GM12878 (cell line): ENCODE measurements at regions not wholly inside any gene's neighbourhood (a gene's known extent, or its start where the extent isn't known, plus 50 kb on each side); places are given as distances from the start of the nearest gene placed in this dataset.

Experiments
- ATAC-seq: fragments of 200-7000 bp; cut with Tn5 transposase; 3 replicates; pipeline ENCODE4 v1.9.1; 2020; ENCODE audit warnings: mild to moderate bottlenecking, moderate library complexity
- BruUV-seq: library from RNA; stranded (reverse); fragments of 400-500 nt; replicated peaks from 2 replicates; lab custom pipeline; 2021; lab: Mats Ljungman, UMichigan
- CTCF ChIA-PET: fragments of 300-600 bp; sonication (Branson Sonifier 250); formaldehyde crosslinking; extraction: SDS; loops from one replicate; lab custom pipeline; 2021; ENCODE audit warnings: inconsistent platforms; lab: Yijun Ruan, JAX
- POLR2A ChIA-PET: fragments of 350-600 bp; formaldehyde crosslinking; extraction: SDS; loops from one replicate; lab custom pipeline; 2021; ENCODE audit warnings: inconsistent platforms; lab: Charles Lee
- RAD21 ChIA-PET: fragments of 300-600 bp; sonication (Branson Sonifier 250); formaldehyde crosslinking; loops from one replicate; lab custom pipeline; 2023; ENCODE audit warnings: antibody characterized with exemption; ENCODE audit not compliant: unreplicated experiment; lab: Charles Lee
- SMC1A ChIA-PET: fragments of 300-600 bp; sonication (Branson Sonifier 250); formaldehyde crosslinking; loops from one replicate; lab custom pipeline; 2023; ENCODE audit not compliant: unreplicated experiment, uncharacterized antibody; lab: Charles Lee
- DNase-seq: peaks from one replicate; pipeline ENCODE4 v3.0.0-alpha.2; 2011; ENCODE audit warnings: low read depth, low spot score
- FAIRE-seq: peaks from 3 replicates; lab custom pipeline; 2011; peaks lifted over from hg19 to GRCh38; lab: Jason Lieb, UNC
- H2AFZ ChIP-seq: 2 replicates; pipeline ENCODE4 v1.6.0; 2011; ENCODE audit warnings: low read depth, low read length, control low read depth; ENCODE audit not compliant: control insufficient read depth
- H3K27ac ChIP-seq: 2 replicates; pipeline ENCODE4 v1.5.1; 2011; ENCODE audit warnings: control low read depth; ENCODE audit not compliant: control insufficient read depth, insufficient read depth
- H3K27me3 ChIP-seq, 2 experiments: replicated peaks in 1 of 2; 2 replicates each; pipeline versions ENCODE4 v1.6.0 to v1.6.1; 2011; ENCODE audit warnings: low read length in 1 of 2; ENCODE audit not compliant: control insufficient read depth in 2 of 2, insufficient read depth in 2 of 2
- H3K36me3 ChIP-seq, 2 experiments: 2 replicates each; pipeline ENCODE4 v1.5.1; 2011; ENCODE audit warnings: low read length in 1 of 2; ENCODE audit not compliant: control insufficient read depth in 2 of 2, insufficient read depth in 2 of 2
- H3K4me1 ChIP-seq: 2 replicates; pipeline ENCODE4 v1.6.1; 2011; ENCODE audit warnings: mild to moderate bottlenecking, low read length, moderate library complexity, mixed read lengths; ENCODE audit not compliant: control insufficient read depth, insufficient read depth
- H3K4me2 ChIP-seq: 2 replicates; pipeline ENCODE4 v1.6.0; 2011; ENCODE audit warnings: control low read depth; ENCODE audit not compliant: control insufficient read depth, insufficient read depth
- H3K4me3 ChIP-seq: fragments of 200-600 bp; sonication (generic); 2 replicates; pipeline ENCODE4 v1.5.1; 2016
- H3K79me2 ChIP-seq: 2 replicates; pipeline ENCODE4 v1.6.0; 2011; ENCODE audit warnings: low read length; ENCODE audit not compliant: control insufficient read depth, insufficient read depth
- H3K9ac ChIP-seq: 2 replicates; pipeline ENCODE4 v1.8.0; 2011; ENCODE audit warnings: low read length, control low read depth, mixed read lengths; ENCODE audit not compliant: control insufficient read depth, insufficient read depth
- H3K9me3 ChIP-seq: replicated peaks from 3 replicates; pipeline ENCODE4 v1.5.1; 2011; ENCODE audit warnings: mild to moderate bottlenecking, low read length; ENCODE audit not compliant: control insufficient read depth, insufficient read depth
- H4K20me1 ChIP-seq: 2 replicates; pipeline ENCODE4 v1.6.0; 2011; ENCODE audit not compliant: control insufficient read depth, insufficient read depth
- ATF7 ChIP-seq: fragments of 450-650 bp; IDR thresholded peaks from 2 replicates; pipeline ENCODE4 v1.6.1; 2016; ENCODE audit warnings: low read depth, mild to moderate bottlenecking
- CEBPZ ChIP-seq: fragments of 150-350 bp; IDR thresholded peaks from 2 replicates; pipeline ENCODE4 v1.6.1; 2016; ENCODE audit warnings: low read depth, low read length
- CHD4 ChIP-seq: fragments of 200-600 bp; sonication (generic); IDR thresholded peaks from 2 replicates; pipeline ENCODE4 v1.6.1; 2016; ENCODE audit warnings: mild to moderate bottlenecking
- EGR1 ChIP-seq, 2 experiments: IDR thresholded peaks; 1 replicate in 1 of 2; 2 replicates in 1 of 2; pipeline ENCODE4 v1.6.1; 2011 to 2012; ENCODE audit warnings: low read depth in 2 of 2, low read length in 2 of 2, borderline replicate concordance in 1 of 2, mild to moderate bottlenecking in 1 of 2, moderate library complexity in 1 of 2
- ELK1 ChIP-seq: IDR thresholded peaks from 2 replicates; pipeline ENCODE4 v1.6.1; 2012; ENCODE audit warnings: low read depth, low read length, improper control_type of control experiment
- FOS ChIP-seq: IDR thresholded peaks from 3 replicates; pipeline ENCODE4 v1.6.1; 2011; ENCODE audit warnings: borderline replicate concordance; ENCODE audit not compliant: insufficient read length; ENCODE audit errors: extremely low read depth
- IRF4 ChIP-seq: IDR thresholded peaks from 2 replicates; pipeline ENCODE4 v1.6.1; 2011; ENCODE audit warnings: low read depth, low read length
- JUND ChIP-seq: IDR thresholded peaks from 2 replicates; pipeline ENCODE4 v1.6.1; 2012; ENCODE audit warnings: low read depth, mild to moderate bottlenecking, low read length, improper control_type of control experiment, moderate library complexity
- SMAD5 ChIP-seq: IDR thresholded peaks from 2 replicates; pipeline ENCODE4 v1.6.1; 2016; ENCODE audit warnings: antibody characterized with exemption, low read depth
- STAT1 ChIP-seq: fragments of 450-650 bp; conservative IDR thresholded peaks from 2 replicates; pipeline ENCODE4 v1.6.1; 2014; ENCODE audit warnings: antibody characterized with exemption, mild to moderate bottlenecking
- YBX1 ChIP-seq: fragments of 450-650 bp; IDR thresholded peaks from 2 replicates; pipeline ENCODE4 v1.6.1; 2016; ENCODE audit warnings: antibody characterized with exemption
- WGBS: methylation state at CpG from one replicate; pipeline ENCODE4 v1.1.6; 2016; ENCODE audit warnings: low lambda C conversion rate; ENCODE audit not compliant: insufficient replicate concordance, insufficient coverage; ENCODE audit errors: missing lambda C conversion rate; 5-methylcytosine and 5-hydroxymethylcytosine counted together
- in situ Hi-C: fragments of 300-500 bp; cut with MboI; formaldehyde crosslinking; loops from 9 replicates; pipeline ENCODE4 v1.14.3; 2018; ENCODE audit warnings: mixed read lengths
- intact Hi-C: fragments of 100-400 bp; cut with micrococcal nuclease; formaldehyde crosslinking; loops from one replicate; pipeline ENCODE4 v1.14.2; 2022; ENCODE audit not compliant: unreplicated experiment
- TF ChIP-seq, protein P1 (sequence below): fragments of 450-650 bp; IDR thresholded peaks from 2 replicates; pipeline ENCODE4 v1.6.1; 2014; ENCODE audit warnings: mild to moderate bottlenecking
- TF ChIP-seq, protein P2 (sequence below): fragments of 450-650 bp; IDR thresholded peaks from 2 replicates; pipeline ENCODE4 v1.6.1; 2017; ENCODE audit warnings: mild to moderate bottlenecking, low read depth, inconsistent platforms; ENCODE audit not compliant: poor library complexity, severe bottlenecking
- TF ChIP-seq, protein P3 (sequence below): fragments of 450-650 bp; IDR thresholded peaks from 2 replicates; pipeline ENCODE4 v1.6.1; 2016; ENCODE audit warnings: mild to moderate bottlenecking

GRCh38 chr4:33711826-33712225 is 2532.5 kb downstream of the ARAP2 start (continued):
- TF ChIP-seq, protein P1, sequence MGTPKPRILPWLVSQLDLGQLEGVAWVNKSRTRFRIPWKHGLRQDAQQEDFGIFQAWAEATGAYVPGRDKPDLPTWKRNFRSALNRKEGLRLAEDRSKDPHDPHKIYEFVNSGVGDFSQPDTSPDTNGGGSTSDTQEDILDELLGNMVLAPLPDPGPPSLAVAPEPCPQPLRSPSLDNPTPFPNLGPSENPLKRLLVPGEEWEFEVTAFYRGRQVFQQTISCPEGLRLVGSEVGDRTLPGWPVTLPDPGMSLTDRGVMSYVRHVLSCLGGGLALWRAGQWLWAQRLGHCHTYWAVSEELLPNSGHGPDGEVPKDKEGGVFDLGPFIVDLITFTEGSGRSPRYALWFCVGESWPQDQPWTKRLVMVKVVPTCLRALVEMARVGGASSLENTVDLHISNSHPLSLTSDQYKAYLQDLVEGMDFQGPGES, result no peak
- no peak for TF ChIP-seq STAT1
- no peak for TF ChIP-seq FOS
- TF ChIP-seq, protein P2, sequence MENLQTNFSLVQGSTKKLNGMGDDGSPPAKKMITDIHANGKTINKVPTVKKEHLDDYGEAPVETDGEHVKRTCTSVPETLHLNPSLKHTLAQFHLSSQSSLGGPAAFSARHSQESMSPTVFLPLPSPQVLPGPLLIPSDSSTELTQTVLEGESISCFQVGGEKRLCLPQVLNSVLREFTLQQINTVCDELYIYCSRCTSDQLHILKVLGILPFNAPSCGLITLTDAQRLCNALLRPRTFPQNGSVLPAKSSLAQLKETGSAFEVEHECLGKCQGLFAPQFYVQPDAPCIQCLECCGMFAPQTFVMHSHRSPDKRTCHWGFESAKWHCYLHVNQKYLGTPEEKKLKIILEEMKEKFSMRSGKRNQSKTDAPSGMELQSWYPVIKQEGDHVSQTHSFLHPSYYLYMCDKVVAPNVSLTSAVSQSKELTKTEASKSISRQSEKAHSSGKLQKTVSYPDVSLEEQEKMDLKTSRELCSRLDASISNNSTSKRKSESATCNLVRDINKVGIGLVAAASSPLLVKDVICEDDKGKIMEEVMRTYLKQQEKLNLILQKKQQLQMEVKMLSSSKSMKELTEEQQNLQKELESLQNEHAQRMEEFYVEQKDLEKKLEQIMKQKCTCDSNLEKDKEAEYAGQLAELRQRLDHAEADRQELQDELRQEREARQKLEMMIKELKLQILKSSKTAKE, result no peak
- TF ChIP-seq ATF7, result no peak
- TF ChIP-seq SMAD5, result no peak
- TF ChIP-seq YBX1, result no peak
- no peak for TF ChIP-seq ELK1
- no peak for TF ChIP-seq IRF4
- no peak for TF ChIP-seq CHD4
- TF ChIP-seq EGR1 (IDR thresholded peaks at IDR 0.05; ENCODE audit: borderline replicate concordance in 1 of 2, low read depth in 2 of 2, low read length in 2 of 2), result no peak

- ATAC-seq (no peak), FAIRE-seq (no peak), DNase-seq (no peak)
- H3K4me2 ChIP-seq, result no peak overlapping the region
- ChIA-PET POLR2A (no interaction called here), SMC1A (no interaction called here), RAD21 (no interaction called here), CTCF (no interaction called here)
- H3K4me1 ChIP-seq, result no peaks in the 10 kb centered on the region
- H3K4me3 ChIP-seq, result no peak overlapping the region
- WGBS, result 0% methylated on average over 1 of the region's 1 CpG
- no peak overlapping the region for H2AFZ ChIP-seq
- no peaks in the 10 kb centered on the region for H3K36me3 ChIP-seq
- H3K79me2 ChIP-seq, result no peaks in the 10 kb centered on the region
- no peak overlapping the region for H3K9ac ChIP-seq
- no TSS peak for BruUV-seq
- H3K9me3 ChIP-seq, result no peaks in the 10 kb centered on the region; the same call in 2 of the 3 replicates
- intact Hi-C loops, result no loop called here
- no peaks in the 10 kb centered on the region for H3K27me3 ChIP-seq
- no peak overlapping the region for H3K27ac ChIP-seq
- TF ChIP-seq, protein P3, sequence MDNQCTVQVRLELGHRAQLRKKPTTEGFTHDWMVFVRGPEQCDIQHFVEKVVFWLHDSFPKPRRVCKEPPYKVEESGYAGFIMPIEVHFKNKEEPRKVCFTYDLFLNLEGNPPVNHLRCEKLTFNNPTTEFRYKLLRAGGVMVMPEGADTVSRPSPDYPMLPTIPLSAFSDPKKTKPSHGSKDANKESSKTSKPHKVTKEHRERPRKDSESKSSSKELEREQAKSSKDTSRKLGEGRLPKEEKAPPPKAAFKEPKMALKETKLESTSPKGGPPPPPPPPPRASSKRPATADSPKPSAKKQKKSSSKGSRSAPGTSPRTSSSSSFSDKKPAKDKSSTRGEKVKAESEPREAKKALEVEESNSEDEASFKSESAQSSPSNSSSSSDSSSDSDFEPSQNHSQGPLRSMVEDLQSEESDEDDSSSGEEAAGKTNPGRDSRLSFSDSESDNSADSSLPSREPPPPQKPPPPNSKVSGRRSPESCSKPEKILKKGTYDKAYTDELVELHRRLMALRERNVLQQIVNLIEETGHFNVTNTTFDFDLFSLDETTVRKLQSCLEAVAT, result no peak
- TF ChIP-seq CEBPZ, result no peak
- TF ChIP-seq JUND, result no peak
- in situ Hi-C loops, result no loop called here
- no peaks in the 10 kb centered on the region for H4K20me1 ChIP-seq
Measured at GRCh38 chr4:33714971-33715370, 2529.3 kb downstream of the ARAP2 start.
